ENCODE measurements at regions not wholly inside any gene's neighbourhood (a gene's known extent, or its start where the extent isn't known, plus 50 kb on each side); places are given as distances from the start of the nearest gene placed in this dataset.
"Not testable (repeated sequence)": the region's sequence is repeated elsewhere in the genome, so short reads cannot be mapped to it uniquely, and the experiment has no call there.

- DNase-seq (ENCODE audit: low read depth in 2 of 2), result peak; percentile 30 to 31
These were observed 298.6 kb downstream of the C6orf118 start for GRCh38 chr6:165010556-165011535.

GRCh38 chr6:165008971-165009370 lies 300.4 kb downstream of the C6orf118 start:
- DNase-seq (ENCODE audit: low read depth in 2 of 2), result no peak

GRCh38 chr6:165002866-165003265 lies 306.5 kb downstream of the C6orf118 start:
- no peak for DNase-seq (ENCODE audit: low read depth in 2 of 2)

GRCh38 chr6:165002358-165002757 lies 307.0 kb downstream of the C6orf118 start:
- DNase-seq (ENCODE audit: low read depth in 2 of 2), result no peak

- DNase-seq (ENCODE audit: low read depth in 2 of 2), result no peak
These were observed 307.8 kb downstream of the C6orf118 start for GRCh38 chr6:165001502-165002157.

GRCh38 chr6:164998297-164998696 lies 311.1 kb downstream of the C6orf118 start:
- DNase-seq (ENCODE audit: low read depth in 2 of 2), result no peak

- DNase-seq (ENCODE audit: low read depth in 2 of 2), result no peak
These were observed 312.6 kb downstream of the C6orf118 start for GRCh38 chr6:164996838-164997237.

- DNase-seq (ENCODE audit: low read depth in 2 of 2), result no peak
These were observed 317.8 kb downstream of the C6orf118 start for GRCh38 chr6:164991573-164991972.

GRCh38 chr6:164990901-164991300 lies 318.5 kb downstream of the C6orf118 start:
- DNase-seq (ENCODE audit: low read depth in 2 of 2), result no peak

GRCh38 chr6:164982389-164982788 lies 327.0 kb downstream of the C6orf118 start:
- no peak for DNase-seq (ENCODE audit: low read depth in 2 of 2)

GRCh38 chr6:164967102-164967501 lies 342.3 kb downstream of the C6orf118 start:
- no peak for DNase-seq (ENCODE audit: low read depth in 2 of 2)

GRCh38 chr6:164962805-164963204 lies 346.6 kb downstream of the C6orf118 start:
- DNase-seq (ENCODE audit: low read depth in 2 of 2), result no peak

GRCh38 chr6:164947164-164947563 lies 362.2 kb downstream of the C6orf118 start:
- no peak for DNase-seq (ENCODE audit: low read depth in 2 of 2)

GRCh38 chr6:164942271-164942670 lies 367.1 kb downstream of the C6orf118 start:
- DNase-seq (ENCODE audit: low read depth in 2 of 2), result no peak

GRCh38 chr6:164933238-164933794 lies 376.1 kb downstream of the C6orf118 start:
- not testable (repeated sequence) for DNase-seq (ENCODE audit: low read depth in 2 of 2)

GRCh38 chr6:164929408-164929977 lies 379.9 kb downstream of the C6orf118 start:
- DNase-seq (ENCODE audit: low read depth in 2 of 2), result no peak

GRCh38 chr6:164928728-164929407 lies 380.5 kb downstream of the C6orf118 start:
- DNase-seq (ENCODE audit: low read depth in 2 of 2), result no peak

- no peak for DNase-seq (ENCODE audit: low read depth in 2 of 2)
These were observed 381.2 kb downstream of the C6orf118 start for GRCh38 chr6:164928057-164928727.

GRCh38 chr6:164927288-164928056 lies 381.9 kb downstream of the C6orf118 start:
- peak; percentile 25 to 27 for DNase-seq (ENCODE audit: low read depth in 2 of 2)

- DNase-seq (ENCODE audit: low read depth in 2 of 2), result no peak
These were observed 382.7 kb downstream of the C6orf118 start for GRCh38 chr6:164926686-164927085.
